ENCODE measurements at regions not wholly inside any gene's neighbourhood (a gene's known extent, or its start where the extent isn't known, plus 50 kb on each side); places are given as distances from the start of the nearest gene placed in this dataset.

DNA sequence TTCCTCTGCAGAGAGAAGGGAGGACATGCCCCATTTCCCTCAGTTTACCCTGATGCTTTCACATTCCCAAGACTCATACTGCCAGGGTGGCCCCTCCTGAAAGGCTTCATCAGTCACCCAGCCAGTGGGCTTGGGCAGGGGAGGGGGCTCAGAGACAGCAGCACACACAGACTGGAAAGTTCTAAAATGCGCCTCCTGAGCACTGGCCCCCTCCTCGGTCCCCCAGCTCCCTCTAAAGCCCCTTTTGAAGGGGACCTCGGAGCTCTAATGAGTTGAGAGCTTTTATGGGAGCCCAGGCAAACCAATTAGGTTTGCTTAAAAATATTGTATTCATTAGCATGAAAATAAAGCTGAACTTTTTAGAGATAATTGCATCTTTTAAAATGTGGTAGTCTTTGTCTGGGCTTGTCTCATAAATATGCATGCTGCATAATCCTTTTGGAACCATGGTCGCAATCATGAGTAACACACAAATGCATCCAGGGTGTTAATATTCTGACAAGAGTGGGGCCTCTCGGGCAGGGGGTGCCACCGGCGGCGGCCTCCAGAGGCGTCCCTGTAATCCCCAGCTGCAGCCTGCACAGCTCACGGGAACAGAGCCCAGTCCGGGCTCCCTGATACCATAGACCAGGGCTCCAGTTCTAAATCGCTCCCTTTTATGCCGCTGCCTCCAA is 78.5 kb downstream of the RPLP1 start:
- DNase-seq (ENCODE audit: low read depth): no peak

DNA sequence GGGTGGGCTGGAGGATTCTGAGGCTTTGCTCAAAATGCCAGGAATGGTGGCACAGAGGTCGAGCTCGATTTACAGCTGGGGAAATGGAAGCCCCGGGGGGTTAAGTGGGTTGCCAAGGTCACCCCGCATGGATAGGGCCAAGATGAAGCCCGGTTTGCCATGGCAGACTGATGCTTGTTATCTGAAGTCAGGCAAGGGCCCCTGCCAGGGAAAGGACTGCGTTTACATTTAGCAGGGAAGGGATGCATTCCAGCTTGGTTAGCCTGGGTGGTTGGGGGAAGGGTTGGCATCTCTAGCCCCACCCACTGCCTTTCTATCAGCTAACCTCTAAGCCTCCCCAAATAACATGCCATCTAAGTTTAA is 79.0 kb downstream of the RPLP1 start:
- no peak for DNase-seq (ENCODE audit: low read depth)

DNA sequence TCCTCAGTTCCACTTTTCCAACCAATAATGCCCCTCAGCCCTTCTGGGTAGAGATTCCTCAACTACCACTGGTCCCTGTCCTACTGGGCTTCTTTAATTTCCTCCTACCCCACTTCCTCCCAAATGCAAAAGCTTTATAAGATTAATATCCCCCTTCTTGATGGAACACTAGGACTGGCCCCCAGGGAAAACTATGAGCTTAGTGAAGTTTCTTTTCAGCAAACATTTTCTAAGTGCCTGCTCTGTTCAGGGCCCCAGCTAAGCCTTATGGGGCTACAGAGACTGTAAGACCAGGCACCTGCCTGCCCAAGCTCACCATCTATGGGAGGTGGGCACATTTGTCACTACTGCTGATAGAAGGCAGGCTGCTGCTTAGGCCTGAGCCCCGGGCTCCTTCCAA is 79.4 kb downstream of the RPLP1 start:
- no peak for DNase-seq (ENCODE audit: low read depth)

DNA sequence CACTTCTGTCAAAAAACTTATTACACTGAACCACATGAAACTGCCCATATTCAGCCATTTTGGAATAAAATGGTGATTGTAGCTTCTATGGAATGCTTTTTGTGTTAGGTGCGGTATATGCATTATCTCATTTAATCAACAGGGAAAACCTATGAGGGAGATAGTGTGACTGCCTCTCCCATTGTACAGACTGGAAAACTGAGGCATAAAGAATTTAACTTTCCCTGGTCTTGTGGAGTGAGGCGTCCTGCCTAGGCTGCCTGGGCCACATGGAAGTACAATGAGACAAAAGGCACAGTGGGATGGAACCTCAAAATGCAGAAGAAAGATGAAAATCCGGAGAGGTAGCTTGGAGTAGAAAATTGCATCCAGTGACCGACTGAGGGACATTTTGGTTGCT is 80.2 kb downstream of the RPLP1 start:
- no peak for DNase-seq (ENCODE audit: low read depth)

DNA sequence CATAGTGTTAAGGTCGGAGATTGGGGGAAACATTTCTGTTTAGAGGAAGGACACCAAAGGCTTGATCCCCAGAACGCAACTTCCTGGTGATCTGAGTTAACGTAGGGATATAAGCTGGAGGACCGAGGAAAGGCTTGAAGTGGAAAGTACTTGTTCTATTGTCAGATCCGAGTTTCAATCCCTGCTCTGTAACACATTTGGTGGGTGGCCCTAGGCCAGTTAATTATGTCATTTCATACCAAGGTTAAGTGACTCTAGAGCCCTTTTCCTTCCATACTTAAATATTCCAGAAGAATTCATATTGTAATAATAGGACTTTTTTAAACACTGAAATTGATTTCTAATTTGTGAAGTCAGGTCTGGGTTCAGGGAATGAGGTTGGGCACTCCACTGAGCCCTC is 80.9 kb downstream of the RPLP1 start:
- no peak for DNase-seq (ENCODE audit: low read depth)

DNA sequence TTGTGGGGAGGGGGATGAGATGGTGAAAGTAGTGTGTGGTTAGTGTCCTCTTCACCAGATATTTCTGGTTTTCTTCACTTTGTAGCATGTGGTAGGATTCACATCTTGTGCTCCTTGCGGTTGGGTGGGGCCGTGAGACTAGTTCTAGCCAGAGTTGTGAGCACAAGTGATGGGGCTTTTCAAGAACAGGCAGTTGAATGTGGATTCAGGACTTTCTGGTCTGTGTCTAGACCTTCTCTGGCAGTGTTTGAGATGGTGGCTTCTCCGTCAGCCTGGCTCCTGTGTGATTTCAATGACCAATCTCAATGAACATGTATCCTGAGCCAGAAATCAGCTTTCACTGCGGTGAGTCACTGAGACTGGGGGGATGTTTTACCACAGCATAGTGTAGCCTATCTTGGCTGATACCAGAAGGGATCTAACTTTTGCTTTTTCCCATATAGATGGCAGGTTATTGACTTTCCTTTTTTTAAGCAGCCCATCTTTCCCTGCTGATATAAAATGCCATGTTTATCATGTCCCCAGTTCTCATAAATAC is 82.6 kb downstream of the RPLP1 start:
- DNase-seq (ENCODE audit: low read depth): no peak

DNA sequence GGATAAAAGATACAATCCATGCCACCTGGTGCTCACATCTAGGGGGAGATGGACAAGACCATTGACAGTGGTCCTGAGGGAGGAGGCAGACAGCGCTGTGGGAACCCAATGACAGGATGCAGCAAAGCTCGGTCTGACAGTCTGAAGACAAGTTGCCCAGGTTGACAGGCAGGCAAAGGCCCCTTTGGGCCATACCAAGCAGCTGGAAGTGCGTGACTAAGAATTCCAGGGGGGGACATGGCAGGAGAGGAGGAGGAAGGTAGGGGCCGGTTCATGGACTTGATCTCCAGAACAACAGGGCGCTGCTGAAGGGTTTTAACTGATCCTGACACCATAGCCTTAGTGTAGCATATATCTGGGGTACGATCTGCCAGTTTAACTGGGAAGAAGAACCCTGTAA is 83.4 kb downstream of the RPLP1 start:
- no peak for DNase-seq (ENCODE audit: low read depth)

DNA sequence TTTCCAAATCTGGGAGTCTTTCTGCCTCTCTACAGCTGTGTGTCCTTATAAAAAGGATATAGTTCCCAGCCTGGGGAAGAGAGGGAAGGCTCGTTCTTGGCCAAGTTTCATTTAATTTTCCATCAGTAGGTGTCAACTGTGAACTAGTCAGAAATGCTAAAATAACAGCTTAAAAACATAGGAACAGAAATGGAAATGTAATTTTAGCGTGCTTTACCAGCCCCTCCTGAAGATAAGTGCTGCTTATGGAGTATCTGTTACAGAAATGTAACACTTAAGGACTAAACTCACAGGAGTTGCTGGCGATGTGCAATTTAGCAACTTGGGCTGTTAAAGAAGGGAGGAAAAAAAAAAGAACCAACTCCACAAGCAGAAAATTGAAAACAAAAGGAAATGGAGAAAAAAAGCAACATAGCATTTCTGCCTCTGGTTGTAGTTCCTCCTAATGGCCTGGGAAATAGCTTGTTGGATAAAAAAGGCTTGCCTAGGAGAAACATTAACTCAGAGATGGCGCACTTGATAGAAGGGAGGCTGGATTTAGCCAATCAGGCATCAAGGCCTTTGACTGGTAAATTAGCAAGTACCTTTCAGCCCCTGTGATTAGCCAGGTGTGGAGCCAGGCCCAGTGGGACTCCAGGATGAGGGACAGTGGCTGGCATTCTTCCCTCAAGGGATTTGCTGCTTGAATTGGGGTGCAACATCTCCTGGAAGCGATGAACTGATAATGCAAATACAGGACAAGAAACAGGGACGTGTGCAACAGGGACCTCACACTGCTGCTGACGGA is 84.3 kb downstream of the RPLP1 start:
- DNase-seq (ENCODE audit: low read depth): no peak

DNA sequence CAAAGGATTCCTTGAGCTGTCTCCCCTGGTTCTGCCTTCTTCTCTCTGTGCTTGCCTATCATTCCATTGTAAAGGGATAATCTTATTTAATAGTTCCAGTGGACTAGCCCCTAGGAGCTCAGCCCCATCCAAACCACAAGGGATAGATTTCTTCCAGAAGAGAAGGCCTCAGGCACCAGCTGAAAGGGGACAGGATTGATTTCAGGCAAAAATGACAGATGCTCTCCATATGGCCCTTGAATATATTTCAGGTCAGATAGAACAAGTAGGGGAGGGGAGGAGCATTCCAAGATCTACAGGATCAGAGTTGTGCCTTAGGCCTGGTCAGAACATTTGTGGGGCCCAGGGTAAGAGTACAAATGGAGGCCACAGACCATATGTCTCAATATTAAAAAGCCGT is 85.3 kb downstream of the RPLP1 start:
- DNase-seq (ENCODE audit: low read depth): no peak

DNA sequence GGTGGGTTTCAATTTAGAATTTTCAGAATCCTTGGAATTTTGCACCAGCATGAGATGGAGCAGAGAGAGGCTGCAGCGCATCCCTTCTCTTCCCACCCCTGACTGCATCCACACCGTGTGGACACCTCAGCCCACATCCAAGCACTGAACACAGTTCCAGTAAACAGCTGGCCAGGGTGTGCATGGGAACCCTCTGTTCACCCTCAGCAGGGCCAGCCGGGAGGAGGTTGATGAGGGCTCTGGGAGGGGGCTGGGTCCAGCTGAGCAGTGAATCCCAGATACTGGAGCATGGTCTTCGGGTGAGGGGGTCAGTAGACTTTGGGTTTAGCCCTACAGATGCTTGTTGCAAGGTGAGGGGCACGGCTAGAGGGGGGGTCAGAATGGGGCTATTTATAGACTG is 85.8 kb downstream of the RPLP1 start:
- DNase-seq (ENCODE audit: low read depth): no peak

DNA sequence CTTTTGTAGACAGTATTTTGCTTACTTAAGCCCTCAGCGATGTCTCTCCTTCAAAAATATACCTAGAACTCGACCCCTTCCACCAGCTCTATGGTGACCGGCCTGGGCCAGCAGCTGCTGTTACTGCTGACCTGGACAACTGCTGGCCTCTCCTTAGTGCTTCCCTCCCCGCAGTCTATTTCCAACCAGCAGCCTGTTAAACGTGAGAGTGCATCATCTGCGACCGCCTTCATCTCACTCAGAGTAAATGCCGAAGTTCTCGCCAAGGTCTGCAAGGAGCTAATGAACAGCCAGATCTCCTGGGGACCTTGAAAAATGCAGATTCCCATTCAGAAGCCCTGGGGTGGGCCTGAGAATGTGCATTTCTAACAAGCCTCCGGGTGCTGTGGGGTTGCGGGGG is 86.7 kb downstream of the RPLP1 start:
- DNase-seq (ENCODE audit: low read depth): no peak

DNA sequence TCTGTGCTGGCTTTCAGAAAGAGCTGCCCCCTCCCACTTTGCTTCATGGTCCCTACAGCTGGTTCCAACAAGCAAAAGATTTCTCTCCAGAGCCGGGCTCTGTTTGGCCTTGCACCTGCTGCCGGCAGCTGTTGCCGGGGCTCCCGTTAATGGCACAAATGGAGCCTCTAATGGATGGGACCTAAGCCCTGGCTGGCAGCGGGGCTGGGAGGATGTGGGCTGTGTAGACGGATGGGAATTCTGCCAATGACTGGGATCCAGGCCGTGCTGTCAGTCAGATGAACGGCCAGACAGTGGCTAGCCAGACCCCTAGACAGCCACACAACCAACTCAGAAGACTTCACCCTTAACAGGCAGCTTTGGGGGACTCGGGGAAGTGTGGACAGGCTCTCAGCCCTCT is 88.0 kb downstream of the RPLP1 start:
- no peak for DNase-seq (ENCODE audit: low read depth)

DNA sequence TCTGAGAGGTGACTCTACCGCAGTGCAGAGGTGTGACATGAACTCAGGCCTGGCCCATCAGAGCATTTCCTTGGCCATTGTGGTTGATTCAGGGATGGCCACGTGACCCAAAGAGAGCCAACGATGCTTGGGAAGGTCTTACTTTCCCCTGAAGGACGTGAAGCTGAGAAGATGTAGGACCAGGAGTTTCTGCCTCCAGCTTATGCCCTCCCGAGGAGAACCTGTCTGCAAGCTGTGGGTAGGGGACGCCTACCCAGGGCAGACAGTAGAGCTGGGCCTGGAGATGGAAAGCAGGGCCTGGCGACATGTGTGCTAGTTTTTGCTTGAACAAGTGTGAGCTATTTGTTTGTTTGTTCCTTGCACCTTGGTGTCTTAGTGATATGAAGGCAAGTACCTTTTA is 89.4 kb downstream of the RPLP1 start:
- DNase-seq (ENCODE audit: low read depth): no peak

DNA sequence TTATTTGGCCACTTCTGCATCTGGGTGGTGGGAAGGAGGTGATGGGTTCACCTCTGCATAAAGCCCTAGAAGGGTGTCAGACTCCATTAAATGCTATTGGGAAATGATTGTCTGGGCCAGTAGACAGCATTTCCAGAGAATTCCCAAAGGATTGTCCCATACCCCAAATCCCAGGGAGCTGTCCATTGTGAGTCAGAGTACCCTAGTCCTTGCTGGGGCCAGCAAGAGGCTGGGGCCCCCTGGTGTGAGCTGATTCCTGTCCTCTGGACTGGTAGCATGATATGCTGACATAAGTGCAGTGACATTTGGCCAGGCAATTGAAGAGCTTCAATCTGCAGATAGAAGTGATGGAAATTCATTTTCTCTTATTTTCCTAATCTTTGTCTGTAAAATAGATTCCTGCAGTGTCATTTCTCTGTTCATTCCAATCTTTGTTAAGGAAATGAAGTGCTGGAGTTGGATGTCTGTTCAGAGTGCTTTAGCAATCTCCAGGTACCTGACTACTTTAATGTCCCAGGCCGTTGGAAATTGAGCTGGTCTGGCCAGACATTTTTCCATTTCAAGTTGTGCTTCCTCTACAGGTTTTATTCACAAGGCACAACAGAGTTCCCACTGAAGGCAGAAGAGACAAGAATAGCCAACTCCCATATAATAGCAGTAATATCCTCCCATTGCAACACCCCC is 91.2 kb downstream of the RPLP1 start:
- no peak for DNase-seq (ENCODE audit: low read depth)

DNA sequence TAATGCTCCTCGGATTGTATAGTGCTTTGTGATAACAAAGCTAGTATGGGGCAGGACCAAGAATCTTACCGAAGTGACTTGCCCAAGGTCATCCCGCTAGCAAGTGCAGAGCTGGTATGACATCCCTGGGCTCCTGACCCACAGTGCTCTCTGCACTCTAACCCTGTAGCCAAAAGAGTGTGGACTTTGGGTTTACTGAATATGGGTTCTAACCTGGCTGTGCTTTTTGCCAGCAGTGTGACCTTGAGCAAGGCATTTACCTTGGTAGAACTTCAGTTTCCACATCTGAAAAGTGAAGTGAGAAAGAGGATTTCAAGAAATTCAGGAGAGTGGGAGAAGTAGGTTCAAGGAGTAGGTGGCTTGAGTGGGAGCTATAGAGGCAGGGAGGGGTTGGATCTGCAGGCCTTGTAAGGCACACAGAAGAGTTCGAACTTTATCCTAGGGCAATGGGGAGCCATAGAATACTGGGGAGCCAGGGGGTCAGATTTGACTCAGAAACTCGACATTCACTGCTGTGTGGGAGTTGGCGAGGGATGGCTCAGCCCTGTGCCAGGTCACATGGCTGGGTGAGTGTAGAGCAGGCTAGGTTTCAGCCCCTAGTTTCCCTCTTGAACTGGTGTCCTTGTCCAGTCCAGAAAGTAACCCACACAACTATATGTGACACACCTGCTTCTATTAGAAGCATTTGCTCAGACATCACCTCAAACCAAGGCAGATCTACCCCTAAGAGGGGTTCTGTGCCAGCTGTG is 91.9 kb downstream of the RPLP1 start:
- no peak for DNase-seq (ENCODE audit: low read depth)

DNA sequence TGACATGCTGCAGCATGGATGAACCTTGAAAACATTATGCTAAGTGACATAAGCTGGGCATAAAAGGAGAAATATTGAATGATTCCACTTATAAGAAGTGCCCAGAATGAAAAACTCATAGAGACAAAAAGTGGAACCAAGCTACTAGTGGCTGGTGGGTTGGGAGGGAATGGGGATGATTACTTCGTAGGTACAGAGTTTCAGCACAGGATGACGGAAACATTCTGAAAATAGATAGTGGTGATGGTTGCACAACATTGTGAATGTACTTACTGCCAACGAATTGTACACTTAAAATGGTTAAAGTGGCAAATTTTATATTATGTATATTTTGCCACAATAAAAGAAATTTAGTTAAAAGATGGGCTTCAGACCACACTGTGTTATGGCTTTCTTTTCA is 93.6 kb downstream of the RPLP1 start:
- no peak for DNase-seq (ENCODE audit: low read depth)

DNA sequence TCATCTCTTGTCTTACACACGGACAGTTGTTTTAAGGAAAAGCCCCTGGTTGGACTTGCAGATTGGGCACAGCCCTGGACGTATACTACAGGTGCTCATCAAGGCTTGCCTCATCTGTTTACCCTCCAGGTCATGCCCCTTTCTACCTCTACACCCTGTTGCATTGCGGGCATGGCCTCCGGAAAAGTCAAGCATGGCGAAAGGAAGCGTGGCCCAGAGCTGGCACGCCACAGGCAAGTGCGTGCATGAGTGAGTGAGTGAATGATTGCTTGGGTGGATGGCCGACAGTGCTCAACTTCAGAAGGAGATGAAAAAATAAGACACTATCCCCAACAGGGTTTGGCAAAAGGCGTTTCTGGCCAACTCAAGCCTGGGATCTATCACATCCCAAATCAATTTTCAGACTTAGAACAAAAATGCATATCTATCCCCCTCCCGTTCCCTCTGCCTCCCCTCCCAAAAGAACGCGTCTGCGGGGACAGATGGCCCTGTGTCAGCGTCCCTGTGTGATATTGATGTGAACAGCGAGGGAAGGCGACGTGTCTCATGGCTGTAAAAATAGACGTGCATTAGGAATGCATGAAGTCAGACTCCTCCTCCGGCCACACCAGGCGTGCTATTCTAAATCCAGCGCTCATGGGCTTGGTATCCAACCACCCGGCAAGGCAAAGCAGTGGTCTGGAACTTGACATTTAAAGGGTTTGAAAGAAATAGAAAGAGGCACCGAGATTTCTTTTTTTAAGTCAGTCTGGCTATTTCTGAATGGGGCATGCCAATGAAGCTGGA is 96.0 kb downstream of the RPLP1 start:
- no peak for DNase-seq (ENCODE audit: low read depth)

DNA sequence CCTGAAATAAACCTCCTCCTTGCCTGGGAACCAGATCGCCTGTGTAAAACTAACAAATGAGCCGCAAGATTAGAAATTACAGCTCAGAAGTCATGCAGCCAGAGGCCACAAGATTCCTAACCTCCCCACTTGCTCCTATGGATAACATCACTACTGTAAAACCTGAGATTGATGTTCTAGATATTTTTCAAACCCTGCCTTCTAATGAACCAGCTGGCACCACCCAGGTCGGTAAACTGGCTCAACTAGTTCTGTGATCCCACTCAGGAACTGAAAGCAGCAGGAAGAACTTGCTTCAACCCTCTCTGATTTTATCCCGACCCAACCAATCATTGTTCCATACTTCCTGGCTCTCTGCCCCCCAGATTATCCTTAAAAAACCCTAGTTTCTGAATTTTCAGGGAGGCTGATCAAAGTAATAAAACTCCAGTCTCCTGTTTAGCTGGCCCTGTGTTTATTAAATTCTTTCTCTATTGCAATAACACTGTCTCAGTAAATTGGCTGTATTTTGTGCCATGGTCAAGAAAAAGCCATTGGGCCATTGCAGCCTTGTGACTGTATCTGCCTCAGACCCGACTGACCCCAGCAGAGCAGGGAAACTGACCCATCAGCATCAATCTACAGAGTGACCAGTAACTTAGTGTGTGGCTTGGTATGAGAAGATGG is 98.9 kb downstream of the RPLP1 start:
- no peak for DNase-seq (ENCODE audit: low read depth)

DNA sequence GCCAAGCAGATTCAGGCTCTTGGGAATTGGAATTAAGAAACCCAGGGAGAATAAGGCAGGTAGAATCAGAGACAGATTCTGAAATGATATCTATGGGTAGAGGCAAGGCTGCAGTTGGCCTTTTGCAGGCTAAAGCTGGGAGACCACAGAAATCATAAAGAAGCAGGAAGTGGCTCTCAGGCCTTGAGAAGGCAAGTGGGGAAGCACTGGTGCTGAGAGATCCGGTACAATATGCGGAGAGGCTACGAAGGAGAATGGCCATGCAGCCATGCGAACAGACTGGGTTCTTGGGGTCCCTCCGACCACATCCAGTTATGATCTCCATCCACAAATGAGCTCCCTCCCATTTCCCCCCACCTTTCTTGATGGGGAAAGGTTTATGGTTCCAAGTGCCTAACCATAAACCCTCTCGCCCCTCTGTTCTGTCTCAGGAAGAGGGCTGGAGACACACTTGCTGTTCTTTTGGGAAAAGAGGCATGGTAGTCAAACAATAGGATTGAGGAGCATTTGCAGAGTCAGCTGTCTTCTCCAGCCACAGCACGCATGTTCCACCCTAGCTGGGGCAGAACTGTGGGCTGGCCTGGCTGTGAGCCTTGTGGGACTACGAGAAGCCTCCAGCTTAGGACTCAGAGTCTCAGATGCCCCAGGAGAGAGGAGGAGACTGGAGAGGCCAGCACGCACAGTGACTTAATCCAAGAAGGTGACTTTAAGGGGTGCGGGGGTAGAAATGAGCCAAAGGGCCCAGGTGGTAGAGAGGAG is 99.6 kb downstream of the RPLP1 start:
- DNase-seq (ENCODE audit: low read depth): no peak

DNA sequence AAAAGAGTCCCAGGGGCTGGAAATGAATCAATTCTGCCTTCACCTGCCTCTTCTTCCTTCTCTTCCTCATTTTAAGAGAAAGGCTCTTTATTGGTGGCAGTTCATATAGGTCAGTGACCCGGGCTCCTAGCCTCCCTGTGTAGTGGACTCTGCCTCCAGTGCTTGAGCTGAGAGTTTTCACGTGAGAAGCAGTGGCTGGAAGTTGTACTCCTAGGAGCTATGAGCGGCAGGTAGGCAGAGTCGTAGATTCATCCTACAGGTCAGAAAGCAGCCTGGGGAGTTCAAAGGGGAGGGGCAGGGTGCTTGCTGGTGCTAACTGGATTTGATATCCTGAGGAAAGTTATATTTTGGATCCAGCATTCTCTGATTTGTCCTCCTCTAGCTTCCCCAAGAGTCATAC is 101.1 kb downstream of the RPLP1 start:
- no peak for DNase-seq (ENCODE audit: low read depth)
